GM23338 (cell line): ENCODE measurements at regions not wholly inside any gene's neighbourhood (a gene's known extent, or its start where the extent isn't known, plus 50 kb on each side); places are given as distances from the start of the nearest gene placed in this dataset.
"Not testable (repeated sequence)": the region's sequence is repeated elsewhere in the genome, so short reads cannot be mapped to it uniquely, and the experiment has no call there.

ENCODE experiments used
- CREB1 ChIP-seq: fragments of 250-450 bp; sonication (Bioruptor Pico); IDR thresholded peaks from 2 replicates; pipeline ENCODE4 v1.5.0; 2020; ENCODE audit warnings: low read depth, mild to moderate bottlenecking, moderate library complexity
- CTCF ChIP-seq, 2 experiments: fragments of 200-600 bp in 1 of 2; sonication (generic) in 1 of 2; conservative IDR thresholded peaks; 2 replicates each; pipeline versions ENCODE4 v1.5.1 to v1.6.1; 2016 to 2017; ENCODE audit warnings: antibody characterized with exemption in 2 of 2, low read depth in 2 of 2, mild to moderate bottlenecking in 2 of 2, moderate library complexity in 1 of 2
- EZH2 ChIP-seq: fragments of 200-600 bp; sonication (generic); IDR thresholded peaks from one replicate; pipeline ENCODE4 v1.8.0; 2017; ENCODE audit warnings: antibody characterized with exemption, mild to moderate bottlenecking, low read depth; ENCODE audit not compliant: unreplicated experiment
- EZH2phosphoT487 ChIP-seq: fragments of 200-600 bp; sonication (generic); IDR thresholded peaks from one replicate; pipeline ENCODE4 v1.8.1; 2018; ENCODE audit warnings: antibody characterized with exemption; ENCODE audit not compliant: unreplicated experiment
- JUNB ChIP-seq: IDR thresholded peaks from one replicate; pipeline ENCODE4 v1.6.1; 2016; ENCODE audit warnings: antibody characterized with exemption; ENCODE audit not compliant: unreplicated experiment
- POLR2AphosphoS5 ChIP-seq: IDR thresholded peaks from 2 replicates; pipeline ENCODE4 v1.6.1; 2016; ENCODE audit warnings: antibody characterized with exemption, low read depth
- REST ChIP-seq: IDR thresholded peaks from one replicate; pipeline ENCODE4 v1.6.1; 2018; ENCODE audit warnings: antibody characterized with exemption; ENCODE audit not compliant: unreplicated experiment
- ZNF331 ChIP-seq: fragments of 250-450 bp; sonication (Bioruptor Pico); IDR thresholded peaks from 2 replicates; pipeline ENCODE4 v1.5.0; 2020; ENCODE audit warnings: low read depth, mild to moderate bottlenecking, moderate library complexity
- ZNF462 ChIP-seq: fragments of 250-450 bp; sonication (Bioruptor Pico); IDR thresholded peaks from 2 replicates; pipeline ENCODE4 v1.5.0; 2020; ENCODE audit warnings: mild to moderate bottlenecking, moderate library complexity

GRCh38 chr20:30579824-30580438 lies 677.5 kb upstream of the DEFB115 start:
- not testable (repeated sequence) for TF ChIP-seq CTCF (conservative IDR thresholded peaks at IDR 0.05; ENCODE audit: low read depth in 2 of 2); POLR2AphosphoS5; REST; EZH2; EZH2phosphoT487; CREB1; ZNF331 (CRISPR knock-in tag); JUNB; ZNF462
